ENCODE measurements at regions not wholly inside any gene's neighbourhood (a gene's known extent, or its start where the extent isn't known, plus 50 kb on each side); places are given as distances from the start of the nearest gene placed in this dataset.

- no peaks in the 10 kb centered on the region for H3K4me1 ChIP-seq (ENCODE audit: control insufficient read depth in 2 of 2, insufficient read depth in 2 of 2, low read length in 2 of 2)
- H3K9me3 ChIP-seq (ENCODE audit: control insufficient read depth in 2 of 2, insufficient read depth in 1 of 2, low read length in 1 of 2), result no peaks in the 10 kb centered on the region
- no peak for DNase-seq (ENCODE audit: low read depth in 6 of 9, low spot score in 9 of 9)
- WGBS, result 88% methylated on average over 2 of the region's 2 CpGs
- H3K4me3 ChIP-seq (ENCODE audit: low read length in 2 of 2), result no peak overlapping the region
- H3K36me3 ChIP-seq (ENCODE audit: control insufficient read depth in 2 of 2, insufficient read depth in 2 of 2, low read length in 1 of 2), result no peaks in the 10 kb centered on the region
- H3K27me3 ChIP-seq (ENCODE audit: control insufficient read depth in 2 of 2, insufficient read depth in 1 of 2, low read length in 1 of 2), result no peaks in the 10 kb centered on the region
- no peak overlapping the region for H3K27ac ChIP-seq (ENCODE audit: low read depth in 1 of 2, low read length in 1 of 2)
Observed at GRCh38 chr4:53937327-53937726, 127.1 kb downstream of the CHIC2 start.

- no peaks in the 10 kb centered on the region for H3K27me3 ChIP-seq (ENCODE audit: control insufficient read depth in 2 of 2, insufficient read depth in 1 of 2, low read length in 1 of 2)
- DNase-seq (ENCODE audit: low read depth in 6 of 9, low spot score in 9 of 9), result no peak
- H3K27ac ChIP-seq (ENCODE audit: low read depth in 1 of 2, low read length in 1 of 2), result no peak overlapping the region
- no peaks in the 10 kb centered on the region for H3K9me3 ChIP-seq (ENCODE audit: control insufficient read depth in 2 of 2, insufficient read depth in 1 of 2, low read length in 1 of 2)
- H3K4me3 ChIP-seq (ENCODE audit: low read length in 2 of 2), result no peak overlapping the region
- H3K36me3 ChIP-seq (ENCODE audit: control insufficient read depth in 2 of 2, insufficient read depth in 2 of 2, low read length in 1 of 2), result no peaks in the 10 kb centered on the region
- H3K4me1 ChIP-seq (ENCODE audit: control insufficient read depth in 2 of 2, insufficient read depth in 2 of 2, low read length in 2 of 2), result no peaks in the 10 kb centered on the region
Observed at GRCh38 chr4:53935780-53936179, 128.6 kb downstream of the CHIC2 start.

- DNase-seq (ENCODE audit: low read depth in 6 of 9, low spot score in 9 of 9), result no peak
- Histone ChIP-seq H3K4me1 (ENCODE audit: control insufficient read depth in 2 of 2, insufficient read depth in 2 of 2, low read length in 2 of 2) (peaks cover 0 to 3% of the 10 kb centered on the region in 2 donors), H3K36me3 (ENCODE audit: control insufficient read depth in 2 of 2, insufficient read depth in 2 of 2, low read length in 1 of 2) (no peaks in the 10 kb centered on the region), H3K27ac (ENCODE audit: low read depth in 1 of 2, low read length in 1 of 2) (no peak overlapping the region), H3K9me3 (ENCODE audit: control insufficient read depth in 2 of 2, insufficient read depth in 1 of 2, low read length in 1 of 2) (no peaks in the 10 kb centered on the region), H3K27me3 (ENCODE audit: control insufficient read depth in 2 of 2, insufficient read depth in 1 of 2, low read length in 1 of 2) (no peaks in the 10 kb centered on the region), H3K4me3 (ENCODE audit: low read length in 2 of 2) (no peak overlapping the region)
- WGBS, result 95% methylated on average over 7 of the region's 7 CpGs
Observed at GRCh38 chr4:53932796-53933610, 131.4 kb downstream of the CHIC2 start.

- no peak for DNase-seq (ENCODE audit: low read depth in 6 of 9, low spot score in 9 of 9)
- Histone ChIP-seq H3K36me3 (ENCODE audit: control insufficient read depth in 2 of 2, insufficient read depth in 2 of 2, low read length in 1 of 2) (no peaks in the 10 kb centered on the region), H3K27ac (ENCODE audit: low read depth in 1 of 2, low read length in 1 of 2) (no peak overlapping the region), H3K4me1 (ENCODE audit: control insufficient read depth in 2 of 2, insufficient read depth in 2 of 2, low read length in 2 of 2) (peaks cover 0 to 3% of the 10 kb centered on the region in 2 donors), H3K4me3 (ENCODE audit: low read length in 2 of 2) (no peak overlapping the region), H3K27me3 (ENCODE audit: control insufficient read depth in 2 of 2, insufficient read depth in 1 of 2, low read length in 1 of 2) (no peaks in the 10 kb centered on the region), H3K9me3 (ENCODE audit: control insufficient read depth in 2 of 2, insufficient read depth in 1 of 2, low read length in 1 of 2) (no peaks in the 10 kb centered on the region)
- WGBS, result 95% methylated on average over 4 of the region's 4 CpGs
Observed at GRCh38 chr4:53931461-53931961, 132.9 kb downstream of the CHIC2 start.

- peak; percentile 41 to 82 (median 59) for DNase-seq (ENCODE audit: low read depth in 6 of 9, low spot score in 9 of 9)
- Histone ChIP-seq H3K36me3 (ENCODE audit: control insufficient read depth in 2 of 2, insufficient read depth in 2 of 2, low read length in 1 of 2) (no peaks in the 10 kb centered on the region), H3K4me3 (ENCODE audit: low read length in 2 of 2) (no peak overlapping the region), H3K9me3 (ENCODE audit: control insufficient read depth in 2 of 2, insufficient read depth in 1 of 2, low read length in 1 of 2) (no peaks in the 10 kb centered on the region), H3K27ac (ENCODE audit: low read depth in 1 of 2, low read length in 1 of 2) (no peak overlapping the region), H3K4me1 (ENCODE audit: control insufficient read depth in 2 of 2, insufficient read depth in 2 of 2, low read length in 2 of 2) (peaks cover 0 to 3% of the 10 kb centered on the region in 2 donors), H3K27me3 (ENCODE audit: control insufficient read depth in 2 of 2, insufficient read depth in 1 of 2, low read length in 1 of 2) (peaks cover 0 to 2% of the 10 kb centered on the region in 2 donors)
- 39% methylated on average over 8 of the region's 8 CpGs for WGBS
Observed at GRCh38 chr4:53929955-53930798, 134.2 kb downstream of the CHIC2 start.

- H3K27ac ChIP-seq (ENCODE audit: low read depth in 1 of 2, low read length in 1 of 2), result no peak overlapping the region
Observed at GRCh38 chr4:53929311-53929710, 135.1 kb downstream of the CHIC2 start.

GRCh38 chr4:53928825-53929224 is 135.6 kb downstream of the CHIC2 start:
- Histone ChIP-seq H3K9me3 (ENCODE audit: control insufficient read depth in 2 of 2, insufficient read depth in 1 of 2, low read length in 1 of 2) (no peaks in the 10 kb centered on the region), H3K36me3 (ENCODE audit: control insufficient read depth in 2 of 2, insufficient read depth in 2 of 2, low read length in 1 of 2) (no peaks in the 10 kb centered on the region), H3K4me3 (ENCODE audit: low read length in 2 of 2) (no peak overlapping the region), H3K27ac (ENCODE audit: low read depth in 1 of 2, low read length in 1 of 2) (no peak overlapping the region), H3K27me3 (ENCODE audit: control insufficient read depth in 2 of 2, insufficient read depth in 1 of 2, low read length in 1 of 2) (peaks cover 0 to 6% of the 10 kb centered on the region in 2 donors), H3K4me1 (ENCODE audit: control insufficient read depth in 2 of 2, insufficient read depth in 2 of 2, low read length in 2 of 2) (peaks cover 0 to 3% of the 10 kb centered on the region in 2 donors)
- DNase-seq (ENCODE audit: low read depth in 6 of 9, low spot score in 9 of 9), result no peak

More at GRCh38 chr4:53929311-53929710, 135.1 kb downstream of the CHIC2 start:
- Histone ChIP-seq H3K4me3 (ENCODE audit: low read length in 2 of 2) (no peak overlapping the region), H3K4me1 (ENCODE audit: control insufficient read depth in 2 of 2, insufficient read depth in 2 of 2, low read length in 2 of 2) (peaks cover 0 to 3% of the 10 kb centered on the region in 2 donors), H3K9me3 (ENCODE audit: control insufficient read depth in 2 of 2, insufficient read depth in 1 of 2, low read length in 1 of 2) (no peaks in the 10 kb centered on the region), H3K27me3 (ENCODE audit: control insufficient read depth in 2 of 2, insufficient read depth in 1 of 2, low read length in 1 of 2) (peaks cover 0 to 6% of the 10 kb centered on the region in 2 donors), H3K36me3 (ENCODE audit: control insufficient read depth in 2 of 2, insufficient read depth in 2 of 2, low read length in 1 of 2) (no peaks in the 10 kb centered on the region)
- peak in 1 of 9 donors; percentile 17 for DNase-seq (ENCODE audit: low read depth in 6 of 9, low spot score in 9 of 9)
- WGBS, result 73% methylated on average over 4 of the region's 4 CpGs

GRCh38 chr4:53925050-53925605 is 139.3 kb downstream of the CHIC2 start:
- WGBS, result 97% methylated on average over 2 of the region's 2 CpGs
- no peaks in the 10 kb centered on the region for H3K9me3 ChIP-seq (ENCODE audit: control insufficient read depth in 2 of 2, insufficient read depth in 1 of 2, low read length in 1 of 2)
- H3K4me1 ChIP-seq (ENCODE audit: control insufficient read depth in 2 of 2, insufficient read depth in 2 of 2, low read length in 2 of 2), result peaks cover 0 to 3% of the 10 kb centered on the region in 2 donors
- H3K27ac ChIP-seq (ENCODE audit: low read depth in 1 of 2, low read length in 1 of 2), result no peak overlapping the region
- no peak for DNase-seq (ENCODE audit: low read depth in 6 of 9, low spot score in 9 of 9)
- peaks cover 0 to 8% of the 10 kb centered on the region in 2 donors for H3K27me3 ChIP-seq (ENCODE audit: control insufficient read depth in 2 of 2, insufficient read depth in 1 of 2, low read length in 1 of 2)
- H3K4me3 ChIP-seq (ENCODE audit: low read length in 2 of 2), result no peak overlapping the region
- no peaks in the 10 kb centered on the region for H3K36me3 ChIP-seq (ENCODE audit: control insufficient read depth in 2 of 2, insufficient read depth in 2 of 2, low read length in 1 of 2)
